22Rv1 (cell line): ENCODE measurements at regions not wholly inside any gene's neighbourhood (a gene's known extent, or its start where the extent isn't known, plus 50 kb on each side); places are given as distances from the start of the nearest gene placed in this dataset.

Source experiments
- ZFX ChIP-seq: fragments of 450-650 bp; IDR thresholded peaks from 2 replicates; pipeline ENCODE4 v1.6.1; 2017; ENCODE audit warnings: antibody characterized with exemption, borderline replicate concordance
- TF ChIP-seq, protein P1 (sequence below): fragments of 450-650 bp; IDR thresholded peaks from 2 replicates; pipeline ENCODE4 v1.5.1; 2017; ENCODE audit warnings: mild to moderate bottlenecking

GRCh38 chr3:78178740-78179363 is 1139.0 kb downstream of the ROBO2 start:
- TF ChIP-seq, protein P1, sequence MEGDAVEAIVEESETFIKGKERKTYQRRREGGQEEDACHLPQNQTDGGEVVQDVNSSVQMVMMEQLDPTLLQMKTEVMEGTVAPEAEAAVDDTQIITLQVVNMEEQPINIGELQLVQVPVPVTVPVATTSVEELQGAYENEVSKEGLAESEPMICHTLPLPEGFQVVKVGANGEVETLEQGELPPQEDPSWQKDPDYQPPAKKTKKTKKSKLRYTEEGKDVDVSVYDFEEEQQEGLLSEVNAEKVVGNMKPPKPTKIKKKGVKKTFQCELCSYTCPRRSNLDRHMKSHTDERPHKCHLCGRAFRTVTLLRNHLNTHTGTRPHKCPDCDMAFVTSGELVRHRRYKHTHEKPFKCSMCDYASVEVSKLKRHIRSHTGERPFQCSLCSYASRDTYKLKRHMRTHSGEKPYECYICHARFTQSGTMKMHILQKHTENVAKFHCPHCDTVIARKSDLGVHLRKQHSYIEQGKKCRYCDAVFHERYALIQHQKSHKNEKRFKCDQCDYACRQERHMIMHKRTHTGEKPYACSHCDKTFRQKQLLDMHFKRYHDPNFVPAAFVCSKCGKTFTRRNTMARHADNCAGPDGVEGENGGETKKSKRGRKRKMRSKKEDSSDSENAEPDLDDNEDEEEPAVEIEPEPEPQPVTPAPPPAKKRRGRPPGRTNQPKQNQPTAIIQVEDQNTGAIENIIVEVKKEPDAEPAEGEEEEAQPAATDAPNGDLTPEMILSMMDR, result no peak
- TF ChIP-seq ZFX, result no peak
